Left renal pelvis (tissue), 4 donors: ENCODE measurements at regions not wholly inside any gene's neighbourhood (a gene's known extent, or its start where the extent isn't known, plus 50 kb on each side); places are given as distances from the start of the nearest gene placed in this dataset.

ENCODE experiments used
- DNase-seq, 4 donors: peaks; one replicate each; pipeline ENCODE4 v3.0.0-alpha.2; 2013; ENCODE audit warnings: low read depth in 4 of 4, low spot score in 3 of 4

GRCh38 chr17:72439893-72440502 lies 319.2 kb downstream of the SOX9 start:
- no peak for DNase-seq

- no peak for DNase-seq
These were observed 320.1 kb downstream of the SOX9 start for GRCh38 chr17:72440961-72441360.

GRCh38 chr17:72441909-72442308 lies 321.1 kb downstream of the SOX9 start:
- DNase-seq: no peak

GRCh38 chr17:72444517-72445054 lies 323.8 kb downstream of the SOX9 start:
- no peak for DNase-seq

- no peak for DNase-seq
These were observed 324.5 kb downstream of the SOX9 start for GRCh38 chr17:72445055-72445991.

- DNase-seq: no peak
These were observed 325.3 kb downstream of the SOX9 start for GRCh38 chr17:72446118-72446517.

GRCh38 chr17:72446525-72447250 lies 325.9 kb downstream of the SOX9 start:
- no peak for DNase-seq

- no peak for DNase-seq
These were observed 326.4 kb downstream of the SOX9 start for GRCh38 chr17:72447251-72447640.

GRCh38 chr17:72448019-72448418 lies 327.2 kb downstream of the SOX9 start:
- no peak for DNase-seq

- DNase-seq: no peak
These were observed 331.7 kb downstream of the SOX9 start for GRCh38 chr17:72452286-72453173.

GRCh38 chr17:72454342-72454741 lies 333.5 kb downstream of the SOX9 start:
- DNase-seq: no peak

GRCh38 chr17:72455562-72455961 lies 334.7 kb downstream of the SOX9 start:
- DNase-seq: no peak

- DNase-seq: no peak
These were observed 335.3 kb downstream of the SOX9 start for GRCh38 chr17:72456075-72456474.

- no peak for DNase-seq
These were observed 336.9 kb downstream of the SOX9 start for GRCh38 chr17:72457712-72458111.

GRCh38 chr17:72458301-72458700 lies 337.5 kb downstream of the SOX9 start:
- no peak for DNase-seq

GRCh38 chr17:72460711-72461110 lies 339.9 kb downstream of the SOX9 start:
- no peak for DNase-seq

GRCh38 chr17:72461757-72462156 lies 340.9 kb downstream of the SOX9 start:
- no peak for DNase-seq

GRCh38 chr17:72462407-72462806 lies 341.6 kb downstream of the SOX9 start:
- DNase-seq: no peak

- no peak for DNase-seq
These were observed 342.0 kb downstream of the SOX9 start for GRCh38 chr17:72462814-72463213.
